Superior temporal gyrus (tissue), 1 donor: ENCODE measurements at regions not wholly inside any gene's neighbourhood (a gene's known extent, or its start where the extent isn't known, plus 50 kb on each side); places are given as distances from the start of the nearest gene placed in this dataset.
A peak's percentile ranks its signal among the peaks of the same experiment; 100 is the strongest.

Source experiments
- DNase-seq: peaks from one replicate; pipeline ENCODE4 v3.0.0-alpha.2; 2016; ENCODE audit errors: extremely low spot score

DNA sequence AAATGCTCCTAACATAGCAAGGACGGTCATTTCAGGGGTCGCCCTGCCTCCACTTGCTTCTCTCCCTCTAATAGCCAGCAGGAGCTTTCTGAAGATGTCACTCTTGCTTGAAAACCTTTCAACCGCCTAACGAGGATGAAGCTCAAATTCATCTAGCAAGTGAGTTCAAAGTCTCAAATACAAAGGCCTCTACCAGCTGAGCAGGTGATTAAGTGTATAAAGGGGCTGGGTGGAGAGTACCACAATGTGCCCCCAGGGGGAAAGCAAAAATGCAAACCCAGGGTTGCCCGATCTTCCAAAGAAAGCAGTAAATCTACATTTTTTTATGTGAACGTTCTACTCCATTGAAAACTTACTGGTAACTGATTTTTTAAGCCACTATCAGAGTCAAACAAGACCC lies 50.4 kb upstream of the GRIP2 start:
- DNase-seq: no peak

DNA sequence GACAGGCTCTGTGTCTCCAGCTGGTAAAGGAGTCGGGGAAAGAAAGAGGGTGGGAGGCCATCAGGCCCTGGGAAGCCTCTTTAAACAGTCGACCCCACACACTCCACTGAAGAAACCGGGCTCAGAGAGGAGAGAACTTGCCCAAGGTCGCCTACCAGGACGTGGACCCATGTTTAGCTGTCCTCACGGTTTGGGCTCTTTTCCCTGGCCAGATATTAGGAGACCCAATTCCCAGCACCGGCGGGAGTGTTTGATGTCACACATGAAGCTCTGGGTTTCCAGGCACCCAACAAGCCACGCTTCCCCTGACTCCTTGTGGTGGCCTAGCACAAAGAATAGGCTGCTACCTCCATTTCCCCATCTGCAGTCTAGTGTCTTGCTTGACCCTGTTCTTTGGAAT lies 52.2 kb upstream of the GRIP2 start:
- no peak for DNase-seq

DNA sequence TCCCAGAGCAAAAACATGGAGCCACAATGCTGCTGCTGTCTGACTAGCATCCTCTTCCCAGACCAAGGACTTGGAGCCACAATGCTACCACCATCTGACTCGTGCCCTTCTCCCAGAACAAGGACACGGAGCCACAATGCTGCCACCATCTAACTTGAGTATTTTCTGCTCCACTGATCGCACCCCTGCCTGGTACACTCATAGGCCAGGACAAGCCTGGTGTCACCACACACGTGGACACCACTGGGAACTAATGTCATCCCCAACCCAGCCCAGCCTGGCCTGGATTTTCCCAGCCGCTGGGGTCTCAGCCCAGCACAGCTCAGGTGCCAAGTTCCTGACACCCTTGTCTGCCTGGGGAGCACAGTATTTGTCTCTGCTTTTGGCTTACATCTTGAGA lies 52.7 kb upstream of the GRIP2 start:
- DNase-seq: no peak

DNA sequence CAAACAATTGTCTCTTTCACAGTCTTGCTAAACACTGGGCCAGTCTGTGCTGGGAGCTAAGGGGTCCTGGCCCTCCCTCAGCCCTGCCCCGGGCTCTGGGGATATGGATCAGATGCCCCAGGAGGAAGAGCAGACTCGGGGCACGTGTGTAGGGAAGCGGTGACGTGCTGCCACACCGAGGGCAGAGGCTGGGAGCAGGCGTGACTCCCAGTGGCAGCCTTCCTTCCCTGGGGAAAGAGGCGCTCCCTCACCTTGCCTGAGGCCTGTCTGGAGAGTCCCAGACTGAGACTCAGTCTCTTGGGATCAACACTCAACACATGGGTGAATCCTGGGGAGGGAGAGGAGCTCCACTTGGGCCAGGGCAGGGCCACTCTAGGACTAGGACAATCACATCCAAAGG lies 54.1 kb upstream of the GRIP2 start:
- DNase-seq: no peak

DNA sequence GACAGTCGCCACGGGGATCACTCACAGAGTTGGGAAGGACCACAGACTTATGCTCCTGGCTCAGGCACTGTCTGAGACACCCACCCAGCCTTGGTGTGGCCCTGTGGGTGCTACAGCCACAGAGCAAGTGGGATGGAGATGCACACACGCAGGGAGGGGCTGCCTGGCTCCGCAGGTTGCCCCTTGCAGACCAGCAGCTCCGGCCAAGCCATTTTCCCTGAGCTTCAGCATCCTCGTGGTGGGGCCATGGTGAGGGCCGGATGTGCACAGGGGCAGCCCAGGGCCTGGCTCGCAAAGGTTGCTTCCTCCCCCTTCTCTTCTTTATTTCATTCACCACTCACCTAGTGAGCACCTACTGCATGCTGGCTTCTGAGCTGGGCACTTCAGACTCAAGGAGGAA lies 55.4 kb upstream of the GRIP2 start:
- no peak for DNase-seq

DNA sequence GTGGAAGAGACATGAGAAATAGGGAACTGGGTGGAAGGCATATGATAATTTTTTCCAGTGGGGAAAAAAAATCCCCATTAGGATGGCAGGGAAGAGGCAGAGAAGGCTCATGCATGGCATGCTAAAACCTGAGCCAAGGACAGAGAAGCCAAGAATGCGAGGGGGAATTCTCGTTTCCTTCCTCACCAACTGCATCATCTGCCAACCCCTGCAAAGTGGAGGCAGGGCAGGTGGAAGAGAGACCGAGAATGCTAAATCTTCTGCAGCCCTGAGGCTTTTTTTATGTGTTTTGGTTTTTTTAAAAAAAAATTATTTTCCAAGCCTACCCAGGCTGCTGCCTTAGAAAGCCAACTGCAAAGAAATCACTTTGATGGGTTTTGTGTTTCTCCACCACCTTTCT lies 54.3 kb upstream of the CCDC174 start:
- DNase-seq: no peak

DNA sequence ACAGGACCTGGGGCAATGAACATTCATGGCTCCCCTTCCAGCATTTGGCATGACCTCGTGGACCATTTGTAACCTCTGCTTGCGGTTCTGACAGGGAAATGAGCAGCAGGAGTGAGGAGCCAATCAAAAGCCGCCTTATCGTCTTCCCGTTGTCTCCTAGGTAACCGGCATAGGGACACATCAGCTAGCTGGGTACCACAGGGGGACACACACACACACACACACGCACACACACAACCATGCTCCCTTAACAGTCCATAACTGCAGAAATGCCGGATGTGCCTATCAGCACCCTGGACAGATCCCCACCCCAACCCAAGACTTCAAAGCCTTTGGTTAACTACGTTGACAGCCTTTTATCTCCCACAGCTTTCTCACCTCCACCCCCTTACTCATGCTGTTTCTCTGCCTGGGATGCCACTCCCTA lies 53.4 kb upstream of the CCDC174 start:
- DNase-seq: peak; percentile 30

DNA sequence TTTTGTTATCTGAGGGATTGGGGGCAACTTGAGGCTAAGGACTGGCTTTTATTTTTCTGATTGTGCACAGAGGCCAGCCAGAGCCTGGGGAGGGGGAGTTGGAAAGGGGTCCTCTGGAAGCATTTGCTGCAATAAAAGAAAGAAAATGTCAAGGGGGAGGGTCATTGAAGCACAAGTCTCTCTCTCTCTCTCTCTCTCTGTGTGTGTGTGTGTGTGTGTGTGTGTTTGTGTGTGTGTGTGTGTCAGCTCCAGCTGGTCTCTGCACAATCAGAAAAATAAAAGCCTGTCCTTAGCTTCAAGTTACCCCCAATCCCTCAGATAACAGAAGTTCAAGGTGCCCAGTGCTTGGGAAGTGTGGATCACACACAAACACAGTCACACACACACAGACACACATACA lies 52.1 kb upstream of the CCDC174 start:
- DNase-seq: no peak

DNA sequence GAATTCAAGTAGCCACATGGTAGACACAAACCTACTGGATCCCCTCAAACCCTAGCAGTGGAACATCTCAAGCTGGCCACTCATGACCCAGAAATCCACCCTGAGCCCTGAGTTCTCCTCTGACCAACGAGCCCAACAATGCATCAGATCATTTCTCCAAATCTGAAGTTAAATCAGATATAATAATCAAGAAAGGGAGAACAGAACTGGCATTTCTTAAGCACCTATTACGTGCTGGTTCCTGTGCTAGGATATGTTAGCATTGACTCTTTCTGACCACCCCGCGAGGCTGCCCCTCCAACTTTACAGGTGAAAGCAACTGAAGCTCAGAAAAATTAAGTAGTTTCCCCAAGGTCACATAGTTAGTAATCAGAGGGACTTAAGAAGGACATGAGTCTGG lies 51.5 kb upstream of the CCDC174 start:
- DNase-seq: no peak

DNA sequence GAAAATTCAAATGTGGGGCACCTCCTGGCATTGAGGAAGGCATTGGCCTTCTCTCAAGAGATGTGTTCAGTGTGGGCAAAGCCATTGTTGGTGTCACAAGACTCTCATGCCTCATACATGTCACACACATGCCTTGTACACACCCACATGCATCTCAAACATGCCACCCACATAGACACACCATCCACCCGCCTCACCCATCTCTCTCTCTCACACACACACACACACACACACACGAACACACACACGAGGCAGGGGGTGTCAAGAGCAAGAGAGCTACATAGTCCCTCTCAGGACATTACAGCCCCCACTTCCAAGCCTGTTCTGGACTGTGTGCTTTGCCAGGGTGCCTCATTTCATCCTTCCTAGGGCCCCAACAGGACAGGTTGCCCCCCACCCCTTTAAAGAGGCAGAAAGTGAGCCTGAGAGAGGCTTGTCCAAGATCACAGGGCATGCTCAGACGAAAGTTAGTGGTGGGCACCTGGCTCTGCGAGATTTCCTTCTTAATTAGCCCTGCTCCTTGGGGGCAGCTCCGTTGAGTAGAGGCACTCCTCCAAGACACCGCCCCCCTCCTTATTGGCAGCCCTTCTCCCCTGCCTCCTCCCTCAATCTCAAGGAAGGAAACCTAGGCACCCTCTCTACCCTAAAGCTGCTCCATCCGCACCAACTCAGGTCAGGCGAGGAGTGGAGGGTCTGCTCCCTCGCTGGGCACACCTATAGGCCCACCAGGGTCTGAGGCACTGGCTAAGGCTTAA lies 50.5 kb upstream of the CCDC174 start:
- no peak for DNase-seq

DNA sequence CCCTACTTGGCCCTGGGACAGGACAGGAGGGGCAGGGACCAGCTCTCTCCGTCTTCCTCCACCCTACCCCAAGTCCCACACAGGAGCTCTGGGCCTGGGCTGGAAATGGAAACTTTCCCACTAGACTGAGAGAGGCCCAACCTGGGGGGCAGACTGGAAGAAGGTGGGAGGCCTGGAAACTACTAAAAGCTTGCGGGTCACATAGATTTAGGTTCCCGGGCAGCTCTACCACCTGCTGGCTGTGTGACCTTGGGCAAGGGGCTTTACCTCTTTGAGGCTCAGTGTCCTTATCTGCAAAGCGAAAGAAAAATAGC lies 49.9 kb upstream of the CCDC174 start:
- DNase-seq: no peak
